ENCODE measurements at regions not wholly inside any gene's neighbourhood (a gene's known extent, or its start where the extent isn't known, plus 50 kb on each side); places are given as distances from the start of the nearest gene placed in this dataset.

- Histone ChIP-seq H3K4me1 (ENCODE audit: insufficient read depth, insufficient read length) (no peaks in the 10 kb centered on the region), H3K36me3 (ENCODE audit: insufficient read depth, insufficient read length, low read length) (no peaks in the 10 kb centered on the region), H3K4me3 (ENCODE audit: insufficient read length, low read depth) (no peak overlapping the region), H3K9me3 (ENCODE audit: insufficient read depth, low read length) (no peaks in the 10 kb centered on the region), H3K9ac (ENCODE audit: insufficient read length, low read depth) (no peak overlapping the region), H3K27me3 (ENCODE audit: insufficient read depth, insufficient read length) (no peaks in the 10 kb centered on the region)
- TF ChIP-seq SUZ12 (IDR thresholded peaks at IDR 0.05; ENCODE audit: extremely low read depth, insufficient read depth, insufficient read length) (no peak), ZNF274 (IDR thresholded peaks at IDR 0.05; ENCODE audit: low read depth, low read length) (no peak), YY1 (IDR thresholded peaks at IDR 0.05; ENCODE audit: insufficient read depth, insufficient read length) (no peak)
- DNase-seq (ENCODE audit: low read depth, low spot score) = no peak
Observed at GRCh38 chr13:57988276-57988675, 356.7 kb downstream of the PCDH17 start.

- DNase-seq (ENCODE audit: low read depth, low spot score) = no peak
- TF ChIP-seq YY1 (IDR thresholded peaks at IDR 0.05; ENCODE audit: insufficient read depth, insufficient read length) = no peak
- no peak for TF ChIP-seq SUZ12 (IDR thresholded peaks at IDR 0.05; ENCODE audit: extremely low read depth, insufficient read depth, insufficient read length)
- no peak for TF ChIP-seq ZNF274 (IDR thresholded peaks at IDR 0.05; ENCODE audit: low read depth, low read length)
- H3K9ac ChIP-seq (ENCODE audit: insufficient read length, low read depth) = no peak overlapping the region
- no peaks in the 10 kb centered on the region for H3K27me3 ChIP-seq (ENCODE audit: insufficient read depth, insufficient read length)
- H3K4me1 ChIP-seq (ENCODE audit: insufficient read depth, insufficient read length) = no peaks in the 10 kb centered on the region
- H3K9me3 ChIP-seq (ENCODE audit: insufficient read depth, low read length) = no peaks in the 10 kb centered on the region
- no peaks in the 10 kb centered on the region for H3K36me3 ChIP-seq (ENCODE audit: insufficient read depth, insufficient read length, low read length)
- no peak overlapping the region for H3K4me3 ChIP-seq (ENCODE audit: insufficient read length, low read depth)
Observed at GRCh38 chr13:57991041-57991440, 359.5 kb downstream of the PCDH17 start.

GRCh38 chr13:57992416-57992815 lies 360.9 kb downstream of the PCDH17 start:
- no peak for TF ChIP-seq YY1 (IDR thresholded peaks at IDR 0.05; ENCODE audit: insufficient read depth, insufficient read length)
- TF ChIP-seq SUZ12 (IDR thresholded peaks at IDR 0.05; ENCODE audit: extremely low read depth, insufficient read depth, insufficient read length) = no peak
- TF ChIP-seq ZNF274 (IDR thresholded peaks at IDR 0.05; ENCODE audit: low read depth, low read length) = no peak
- no peak overlapping the region for H3K4me3 ChIP-seq (ENCODE audit: insufficient read length, low read depth)
- H3K9ac ChIP-seq (ENCODE audit: insufficient read length, low read depth) = no peak overlapping the region
- H3K9me3 ChIP-seq (ENCODE audit: insufficient read depth, low read length) = no peaks in the 10 kb centered on the region
- no peaks in the 10 kb centered on the region for H3K27me3 ChIP-seq (ENCODE audit: insufficient read depth, insufficient read length)
- H3K4me1 ChIP-seq (ENCODE audit: insufficient read depth, insufficient read length) = no peaks in the 10 kb centered on the region
- DNase-seq (ENCODE audit: low read depth, low spot score) = no peak
- no peaks in the 10 kb centered on the region for H3K36me3 ChIP-seq (ENCODE audit: insufficient read depth, insufficient read length, low read length)

DNA sequence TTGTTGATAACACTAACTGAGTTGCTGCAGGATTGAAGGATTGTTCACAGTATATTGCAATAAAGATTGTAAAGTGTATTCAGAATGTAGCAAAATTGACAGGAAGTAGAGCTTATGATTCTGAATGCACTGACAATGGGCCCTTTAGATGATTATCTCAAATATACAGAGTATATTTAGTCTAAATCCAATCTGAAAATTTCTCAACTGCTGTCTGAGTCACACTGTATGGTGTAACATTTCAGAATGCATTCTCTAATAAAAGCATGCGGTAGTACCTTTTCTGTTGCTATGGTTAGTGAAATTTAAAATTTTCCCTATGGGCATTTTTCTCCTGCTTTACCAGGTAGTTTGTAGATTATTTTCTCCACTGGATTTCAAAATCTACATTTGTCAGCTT lies 365.2 kb downstream of the PCDH17 start:
- Histone ChIP-seq H3K9me3 (ENCODE audit: insufficient read depth, low read length) (no peaks in the 10 kb centered on the region), H3K4me3 (ENCODE audit: insufficient read length, low read depth) (no peak overlapping the region), H3K9ac (ENCODE audit: insufficient read length, low read depth) (no peak overlapping the region), H3K27me3 (ENCODE audit: insufficient read depth, insufficient read length) (no peaks in the 10 kb centered on the region), H3K36me3 (ENCODE audit: insufficient read depth, insufficient read length, low read length) (no peaks in the 10 kb centered on the region), H3K4me1 (ENCODE audit: insufficient read depth, insufficient read length) (no peaks in the 10 kb centered on the region)
- DNase-seq (ENCODE audit: low read depth, low spot score) = no peak
- TF ChIP-seq ZNF274 (IDR thresholded peaks at IDR 0.05; ENCODE audit: low read depth, low read length) (no peak), YY1 (IDR thresholded peaks at IDR 0.05; ENCODE audit: insufficient read depth, insufficient read length) (no peak), SUZ12 (IDR thresholded peaks at IDR 0.05; ENCODE audit: extremely low read depth, insufficient read depth, insufficient read length) (no peak)

DNA sequence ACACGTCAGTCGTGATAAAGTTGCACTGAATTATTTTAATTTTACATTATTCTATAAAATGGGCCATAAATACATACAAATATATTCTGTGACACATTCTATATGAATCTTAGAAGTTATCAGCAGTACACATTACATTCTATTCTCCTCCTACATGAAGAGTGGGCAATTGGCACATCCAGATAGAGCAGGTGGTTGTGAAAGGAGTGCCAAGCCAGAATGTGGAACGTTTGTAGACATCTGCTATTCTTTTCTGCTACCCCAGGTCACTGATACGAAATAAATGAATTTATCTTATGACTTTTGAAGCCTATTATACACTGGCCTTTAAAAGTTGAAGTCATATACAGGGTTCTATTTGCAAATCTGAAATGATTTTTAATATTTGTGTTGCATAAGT lies 373.2 kb downstream of the PCDH17 start:
- no peaks in the 10 kb centered on the region for H3K9me3 ChIP-seq (ENCODE audit: insufficient read depth, low read length)
- H3K36me3 ChIP-seq (ENCODE audit: insufficient read depth, insufficient read length, low read length) = no peaks in the 10 kb centered on the region
- no peaks in the 10 kb centered on the region for H3K27me3 ChIP-seq (ENCODE audit: insufficient read depth, insufficient read length)
- no peak overlapping the region for H3K4me3 ChIP-seq (ENCODE audit: insufficient read length, low read depth)
- TF ChIP-seq YY1 (IDR thresholded peaks at IDR 0.05; ENCODE audit: insufficient read depth, insufficient read length) (no peak), SUZ12 (IDR thresholded peaks at IDR 0.05; ENCODE audit: extremely low read depth, insufficient read depth, insufficient read length) (no peak), ZNF274 (IDR thresholded peaks at IDR 0.05; ENCODE audit: low read depth, low read length) (no peak)
- H3K9ac ChIP-seq (ENCODE audit: insufficient read length, low read depth) = no peak overlapping the region
- DNase-seq (ENCODE audit: low read depth, low spot score) = no peak
- no peaks in the 10 kb centered on the region for H3K4me1 ChIP-seq (ENCODE audit: insufficient read depth, insufficient read length)

- Histone ChIP-seq H3K27me3 (ENCODE audit: insufficient read depth, insufficient read length) (no peaks in the 10 kb centered on the region), H3K36me3 (ENCODE audit: insufficient read depth, insufficient read length, low read length) (no peaks in the 10 kb centered on the region), H3K9ac (ENCODE audit: insufficient read length, low read depth) (no peak overlapping the region), H3K4me3 (ENCODE audit: insufficient read length, low read depth) (no peak overlapping the region), H3K4me1 (ENCODE audit: insufficient read depth, insufficient read length) (no peaks in the 10 kb centered on the region), H3K9me3 (ENCODE audit: insufficient read depth, low read length) (no peaks in the 10 kb centered on the region)
- TF ChIP-seq ZNF274 (IDR thresholded peaks at IDR 0.05; ENCODE audit: low read depth, low read length) = no peak
- no peak for TF ChIP-seq YY1 (IDR thresholded peaks at IDR 0.05; ENCODE audit: insufficient read depth, insufficient read length)
- TF ChIP-seq SUZ12 (IDR thresholded peaks at IDR 0.05; ENCODE audit: extremely low read depth, insufficient read depth, insufficient read length) = no peak
- no peak for DNase-seq (ENCODE audit: low read depth, low spot score)
Observed at GRCh38 chr13:58018020-58018419, 386.5 kb downstream of the PCDH17 start.

GRCh38 chr13:58018865-58019264 lies 387.3 kb downstream of the PCDH17 start:
- no peaks in the 10 kb centered on the region for H3K27me3 ChIP-seq (ENCODE audit: insufficient read depth, insufficient read length)
- DNase-seq (ENCODE audit: low read depth, low spot score) = no peak
- no peaks in the 10 kb centered on the region for H3K36me3 ChIP-seq (ENCODE audit: insufficient read depth, insufficient read length, low read length)
- H3K4me1 ChIP-seq (ENCODE audit: insufficient read depth, insufficient read length) = no peaks in the 10 kb centered on the region
- H3K4me3 ChIP-seq (ENCODE audit: insufficient read length, low read depth) = no peak overlapping the region
- TF ChIP-seq SUZ12 (IDR thresholded peaks at IDR 0.05; ENCODE audit: extremely low read depth, insufficient read depth, insufficient read length) = no peak
- TF ChIP-seq YY1 (IDR thresholded peaks at IDR 0.05; ENCODE audit: insufficient read depth, insufficient read length) = no peak
- no peak for TF ChIP-seq ZNF274 (IDR thresholded peaks at IDR 0.05; ENCODE audit: low read depth, low read length)
- H3K9me3 ChIP-seq (ENCODE audit: insufficient read depth, low read length) = no peaks in the 10 kb centered on the region
- H3K9ac ChIP-seq (ENCODE audit: insufficient read length, low read depth) = no peak overlapping the region

- TF ChIP-seq YY1 (IDR thresholded peaks at IDR 0.05; ENCODE audit: insufficient read depth, insufficient read length) (no peak), ZNF274 (IDR thresholded peaks at IDR 0.05; ENCODE audit: low read depth, low read length) (no peak), SUZ12 (IDR thresholded peaks at IDR 0.05; ENCODE audit: extremely low read depth, insufficient read depth, insufficient read length) (no peak)
- no peaks in the 10 kb centered on the region for H3K36me3 ChIP-seq (ENCODE audit: insufficient read depth, insufficient read length, low read length)
- DNase-seq (ENCODE audit: low read depth, low spot score) = no peak
- H3K9me3 ChIP-seq (ENCODE audit: insufficient read depth, low read length) = no peaks in the 10 kb centered on the region
- H3K4me3 ChIP-seq (ENCODE audit: insufficient read length, low read depth) = no peak overlapping the region
- no peaks in the 10 kb centered on the region for H3K4me1 ChIP-seq (ENCODE audit: insufficient read depth, insufficient read length)
- no peak overlapping the region for H3K9ac ChIP-seq (ENCODE audit: insufficient read length, low read depth)
- no peaks in the 10 kb centered on the region for H3K27me3 ChIP-seq (ENCODE audit: insufficient read depth, insufficient read length)
Observed at GRCh38 chr13:58024103-58024502, 392.6 kb downstream of the PCDH17 start.

All from NT2/D1 (cell line).